ENCODE measurements at regions not wholly inside any gene's neighbourhood (a gene's known extent, or its start where the extent isn't known, plus 50 kb on each side); places are given as distances from the start of the nearest gene placed in this dataset.

GRCh38 chr3:117536006-117536405, 826.4 kb downstream of the TUSC7 start:
- Histone ChIP-seq H3K9ac (ENCODE audit: low read length in 2 of 2) (no peak overlapping the region), H3K36me3 (ENCODE audit: control insufficient read depth in 2 of 2, insufficient read depth in 2 of 2, low read length in 2 of 2) (no peaks in the 10 kb centered on the region), H3K4me1 (ENCODE audit: control insufficient read depth, insufficient read depth, low read length) (no peaks in the 10 kb centered on the region), H3K27ac (ENCODE audit: low read length) (no peak overlapping the region), H3K27me3 (ENCODE audit: control insufficient read depth in 1 of 2, insufficient read depth in 2 of 2, low read length in 2 of 2) (no peaks in the 10 kb centered on the region), H3K4me3 (ENCODE audit: low read length in 2 of 2) (no peak overlapping the region), H3K9me3 (ENCODE audit: control insufficient read depth in 2 of 2, low read length in 2 of 2) (no peaks in the 10 kb centered on the region)

DNA sequence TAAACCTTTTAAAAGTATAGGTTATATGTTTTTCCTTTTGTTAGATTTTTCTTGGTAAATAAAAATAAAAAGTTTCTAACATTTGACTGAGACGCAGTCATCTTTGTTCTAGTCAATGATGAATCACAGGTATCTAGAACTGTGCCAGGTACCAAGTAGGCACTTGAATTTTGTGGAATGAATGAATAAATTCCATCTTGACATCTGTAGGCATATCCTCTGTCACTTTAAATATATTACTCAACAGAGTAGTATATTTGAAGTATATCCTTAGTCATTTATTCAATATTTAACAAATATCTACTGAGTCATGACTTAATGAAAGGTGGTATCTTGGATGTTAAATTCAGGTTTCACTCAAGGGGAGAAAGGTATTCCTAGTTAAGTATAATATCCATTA, 828.4 kb downstream of the TUSC7 start:
- Histone ChIP-seq H3K27me3 (ENCODE audit: control insufficient read depth in 1 of 2, insufficient read depth in 2 of 2, low read length in 2 of 2) (no peaks in the 10 kb centered on the region), H3K36me3 (ENCODE audit: control insufficient read depth in 2 of 2, insufficient read depth in 2 of 2, low read length in 2 of 2) (no peaks in the 10 kb centered on the region), H3K4me1 (ENCODE audit: control insufficient read depth, insufficient read depth, low read length) (no peaks in the 10 kb centered on the region), H3K9me3 (ENCODE audit: control insufficient read depth in 2 of 2, low read length in 2 of 2) (no peaks in the 10 kb centered on the region), H3K9ac (ENCODE audit: low read length in 2 of 2) (no peak overlapping the region), H3K27ac (ENCODE audit: low read length) (no peak overlapping the region), H3K4me3 (ENCODE audit: low read length in 2 of 2) (no peak overlapping the region)

DNA sequence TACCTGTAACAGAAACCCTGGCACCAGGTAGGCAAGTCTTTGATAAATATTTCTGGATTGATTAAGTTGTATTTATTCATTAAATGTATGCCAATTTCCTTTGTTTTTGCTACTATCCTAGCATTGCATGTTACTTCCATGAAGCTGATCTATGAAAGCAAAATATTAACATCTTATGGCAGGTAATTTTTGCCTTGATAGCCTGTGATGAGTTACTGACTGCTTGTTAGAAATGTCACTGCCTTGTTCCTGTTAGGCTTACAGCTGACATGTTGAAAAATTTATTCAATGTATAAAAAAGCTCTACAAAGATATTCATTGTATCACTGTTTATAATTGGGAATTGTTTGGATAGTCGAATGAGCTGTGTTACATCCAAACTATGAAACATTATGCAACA, 830.1 kb downstream of the TUSC7 start:
- H3K4me3 ChIP-seq (ENCODE audit: low read length in 2 of 2), result no peak overlapping the region
- H3K27me3 ChIP-seq (ENCODE audit: control insufficient read depth in 1 of 2, insufficient read depth in 2 of 2, low read length in 2 of 2), result no peaks in the 10 kb centered on the region
- H3K9me3 ChIP-seq (ENCODE audit: control insufficient read depth in 2 of 2, low read length in 2 of 2), result no peaks in the 10 kb centered on the region
- no peaks in the 10 kb centered on the region for H3K4me1 ChIP-seq (ENCODE audit: control insufficient read depth, insufficient read depth, low read length)
- H3K9ac ChIP-seq (ENCODE audit: low read length in 2 of 2), result no peak overlapping the region
- no peak overlapping the region for H3K27ac ChIP-seq (ENCODE audit: low read length)
- no peaks in the 10 kb centered on the region for H3K36me3 ChIP-seq (ENCODE audit: control insufficient read depth in 2 of 2, insufficient read depth in 2 of 2, low read length in 2 of 2)

- no peaks in the 10 kb centered on the region for H3K4me1 ChIP-seq (ENCODE audit: control insufficient read depth, insufficient read depth, low read length)
- H3K27me3 ChIP-seq (ENCODE audit: control insufficient read depth in 1 of 2, insufficient read depth in 2 of 2, low read length in 2 of 2), result no peaks in the 10 kb centered on the region
- H3K27ac ChIP-seq (ENCODE audit: low read length), result no peak overlapping the region
- H3K4me3 ChIP-seq (ENCODE audit: low read length in 2 of 2), result no peak overlapping the region
- H3K9ac ChIP-seq (ENCODE audit: low read length in 2 of 2), result no peak overlapping the region
- H3K36me3 ChIP-seq (ENCODE audit: control insufficient read depth in 2 of 2, insufficient read depth in 2 of 2, low read length in 2 of 2), result no peaks in the 10 kb centered on the region
- no peaks in the 10 kb centered on the region for H3K9me3 ChIP-seq (ENCODE audit: control insufficient read depth in 2 of 2, low read length in 2 of 2)
Observed at GRCh38 chr3:117540597-117540996, 831.0 kb downstream of the TUSC7 start.

DNA sequence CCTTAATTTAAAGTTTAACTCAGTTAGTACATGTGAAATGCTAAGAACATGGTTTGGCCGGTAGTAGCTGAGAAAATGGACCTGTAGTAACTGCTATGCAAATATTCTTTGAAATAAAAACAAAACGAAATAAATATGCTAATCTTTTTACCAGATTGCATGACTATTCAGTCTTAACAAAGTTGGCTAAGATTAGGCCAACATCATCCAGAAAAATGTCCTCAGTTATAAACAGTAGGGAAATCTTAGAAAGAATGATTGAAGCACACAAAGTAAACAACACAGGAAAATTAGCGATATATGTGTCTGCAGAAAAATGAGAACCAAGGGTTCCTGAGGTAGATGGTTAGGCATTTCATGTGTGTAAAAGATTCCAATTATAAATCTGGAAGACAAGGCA, 832.1 kb downstream of the TUSC7 start:
- no peaks in the 10 kb centered on the region for H3K9me3 ChIP-seq (ENCODE audit: control insufficient read depth in 2 of 2, low read length in 2 of 2)
- H3K4me3 ChIP-seq (ENCODE audit: low read length in 2 of 2), result no peak overlapping the region
- no peaks in the 10 kb centered on the region for H3K4me1 ChIP-seq (ENCODE audit: control insufficient read depth, insufficient read depth, low read length)
- H3K36me3 ChIP-seq (ENCODE audit: control insufficient read depth in 2 of 2, insufficient read depth in 2 of 2, low read length in 2 of 2), result no peaks in the 10 kb centered on the region
- no peak overlapping the region for H3K27ac ChIP-seq (ENCODE audit: low read length)
- no peak overlapping the region for H3K9ac ChIP-seq (ENCODE audit: low read length in 2 of 2)
- H3K27me3 ChIP-seq (ENCODE audit: control insufficient read depth in 1 of 2, insufficient read depth in 2 of 2, low read length in 2 of 2), result no peaks in the 10 kb centered on the region

- Histone ChIP-seq H3K27me3 (ENCODE audit: control insufficient read depth in 1 of 2, insufficient read depth in 2 of 2, low read length in 2 of 2) (no peaks in the 10 kb centered on the region), H3K4me3 (ENCODE audit: low read length in 2 of 2) (no peak overlapping the region), H3K36me3 (ENCODE audit: control insufficient read depth in 2 of 2, insufficient read depth in 2 of 2, low read length in 2 of 2) (no peaks in the 10 kb centered on the region), H3K4me1 (ENCODE audit: control insufficient read depth, insufficient read depth, low read length) (no peaks in the 10 kb centered on the region), H3K9ac (ENCODE audit: low read length in 2 of 2) (no peak overlapping the region), H3K9me3 (ENCODE audit: control insufficient read depth in 2 of 2, low read length in 2 of 2) (no peaks in the 10 kb centered on the region), H3K27ac (ENCODE audit: low read length) (no peak overlapping the region)
Observed at GRCh38 chr3:117543521-117543920, 833.9 kb downstream of the TUSC7 start.

DNA sequence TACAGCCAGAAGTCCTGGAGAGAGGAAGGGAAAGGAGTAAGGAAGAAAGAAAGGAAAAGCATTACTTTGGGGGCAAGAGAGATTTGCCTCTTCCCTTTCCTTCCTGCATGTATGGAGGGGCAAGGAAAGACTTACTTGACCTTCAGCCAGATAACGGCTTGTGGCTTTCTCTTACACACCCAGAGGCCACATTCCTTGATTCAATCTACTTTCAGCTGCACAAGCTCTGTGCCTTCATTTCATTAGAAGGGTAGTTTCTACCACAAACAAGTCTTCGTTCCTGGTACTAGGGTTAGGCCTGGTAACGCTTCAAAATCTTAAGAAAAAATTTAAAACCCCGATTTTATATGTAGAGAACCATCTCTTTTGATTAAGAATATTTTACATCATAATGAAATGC, 835.9 kb downstream of the TUSC7 start:
- H3K4me3 ChIP-seq (ENCODE audit: low read length in 2 of 2), result no peak overlapping the region
- H3K27me3 ChIP-seq (ENCODE audit: control insufficient read depth in 1 of 2, insufficient read depth in 2 of 2, low read length in 2 of 2), result no peaks in the 10 kb centered on the region
- H3K9me3 ChIP-seq (ENCODE audit: control insufficient read depth in 2 of 2, low read length in 2 of 2), result no peaks in the 10 kb centered on the region
- no peaks in the 10 kb centered on the region for H3K36me3 ChIP-seq (ENCODE audit: control insufficient read depth in 2 of 2, insufficient read depth in 2 of 2, low read length in 2 of 2)
- H3K9ac ChIP-seq (ENCODE audit: low read length in 2 of 2), result no peak overlapping the region
- no peak overlapping the region for H3K27ac ChIP-seq (ENCODE audit: low read length)
- no peaks in the 10 kb centered on the region for H3K4me1 ChIP-seq (ENCODE audit: control insufficient read depth, insufficient read depth, low read length)

GRCh38 chr3:117547956-117548550, 838.5 kb downstream of the TUSC7 start:
- Histone ChIP-seq H3K9me3 (ENCODE audit: control insufficient read depth in 2 of 2, low read length in 2 of 2) (no peaks in the 10 kb centered on the region), H3K9ac (ENCODE audit: low read length in 2 of 2) (no peak overlapping the region), H3K4me1 (ENCODE audit: control insufficient read depth, insufficient read depth, low read length) (no peaks in the 10 kb centered on the region), H3K36me3 (ENCODE audit: control insufficient read depth in 2 of 2, insufficient read depth in 2 of 2, low read length in 2 of 2) (no peaks in the 10 kb centered on the region), H3K27ac (ENCODE audit: low read length) (no peak overlapping the region), H3K27me3 (ENCODE audit: control insufficient read depth in 1 of 2, insufficient read depth in 2 of 2, low read length in 2 of 2) (no peaks in the 10 kb centered on the region), H3K4me3 (ENCODE audit: low read length in 2 of 2) (no peak overlapping the region)

GRCh38 chr3:117548600-117548999, 839.0 kb downstream of the TUSC7 start:
- Histone ChIP-seq H3K27ac (ENCODE audit: low read length) (no peak overlapping the region), H3K9me3 (ENCODE audit: control insufficient read depth in 2 of 2, low read length in 2 of 2) (no peaks in the 10 kb centered on the region), H3K4me3 (ENCODE audit: low read length in 2 of 2) (no peak overlapping the region), H3K27me3 (ENCODE audit: control insufficient read depth in 1 of 2, insufficient read depth in 2 of 2, low read length in 2 of 2) (no peaks in the 10 kb centered on the region), H3K4me1 (ENCODE audit: control insufficient read depth, insufficient read depth, low read length) (no peaks in the 10 kb centered on the region), H3K36me3 (ENCODE audit: control insufficient read depth in 2 of 2, insufficient read depth in 2 of 2, low read length in 2 of 2) (no peaks in the 10 kb centered on the region), H3K9ac (ENCODE audit: low read length in 2 of 2) (no peak overlapping the region)

DNA sequence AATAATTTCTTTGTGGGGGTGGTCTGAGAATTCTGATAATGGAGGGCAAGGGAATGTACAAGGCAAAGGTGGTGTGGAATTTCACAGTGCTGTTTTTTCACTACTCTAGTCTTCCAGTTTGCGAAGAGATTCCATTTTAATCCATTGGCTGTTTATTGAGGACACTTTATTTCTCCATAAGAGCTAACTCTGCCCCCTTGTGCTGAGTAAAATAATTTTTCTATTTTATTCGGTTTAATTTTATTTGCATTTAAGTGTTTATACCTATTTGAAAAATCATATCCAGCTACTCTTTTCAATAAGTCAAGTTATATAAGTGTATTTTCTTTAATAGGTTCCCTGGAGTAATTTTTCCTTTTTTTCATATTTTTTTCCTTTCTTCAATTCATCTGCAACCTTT, 840.1 kb downstream of the TUSC7 start:
- Histone ChIP-seq H3K4me3 (ENCODE audit: low read length in 2 of 2) (no peak overlapping the region), H3K27ac (ENCODE audit: low read length) (no peak overlapping the region), H3K4me1 (ENCODE audit: control insufficient read depth, insufficient read depth, low read length) (no peaks in the 10 kb centered on the region), H3K36me3 (ENCODE audit: control insufficient read depth in 2 of 2, insufficient read depth in 2 of 2, low read length in 2 of 2) (no peaks in the 10 kb centered on the region), H3K27me3 (ENCODE audit: control insufficient read depth in 1 of 2, insufficient read depth in 2 of 2, low read length in 2 of 2) (no peaks in the 10 kb centered on the region), H3K9me3 (ENCODE audit: control insufficient read depth in 2 of 2, low read length in 2 of 2) (no peaks in the 10 kb centered on the region), H3K9ac (ENCODE audit: low read length in 2 of 2) (no peak overlapping the region)

- H3K9ac ChIP-seq (ENCODE audit: low read length in 2 of 2), result no peak overlapping the region
- H3K36me3 ChIP-seq (ENCODE audit: control insufficient read depth in 2 of 2, insufficient read depth in 2 of 2, low read length in 2 of 2), result no peaks in the 10 kb centered on the region
- H3K27me3 ChIP-seq (ENCODE audit: control insufficient read depth in 1 of 2, insufficient read depth in 2 of 2, low read length in 2 of 2), result no peaks in the 10 kb centered on the region
- H3K9me3 ChIP-seq (ENCODE audit: control insufficient read depth in 2 of 2, low read length in 2 of 2), result no peaks in the 10 kb centered on the region
- no peak overlapping the region for H3K27ac ChIP-seq (ENCODE audit: low read length)
- H3K4me3 ChIP-seq (ENCODE audit: low read length in 2 of 2), result no peak overlapping the region
- no peaks in the 10 kb centered on the region for H3K4me1 ChIP-seq (ENCODE audit: control insufficient read depth, insufficient read depth, low read length)
Observed at GRCh38 chr3:117550766-117551165, 841.2 kb downstream of the TUSC7 start.
